Mammary epithelial cell (primary cell): ENCODE measurements at regions not wholly inside any gene's neighbourhood (a gene's known extent, or its start where the extent isn't known, plus 50 kb on each side); places are given as distances from the start of the nearest gene placed in this dataset.

Source experiments
- CTCF ChIP-seq, 2 donors: IDR thresholded peaks in 1 of 2; conservative IDR thresholded peaks in 1 of 2; 2 replicates each; pipeline ENCODE4 v1.5.1; 2011 to 2012; ENCODE audit warnings: inconsistent platforms in 2 of 2, low read length in 2 of 2, mild to moderate bottlenecking in 2 of 2, control low read depth in 1 of 2, low read depth in 1 of 2; ENCODE audit not compliant: insufficient read depth in 1 of 2; ENCODE audit errors: extremely low read depth in 1 of 2
- EZH2 ChIP-seq: IDR thresholded peaks from 2 replicates; pipeline ENCODE4 v1.6.1; 2012; ENCODE audit warnings: low read length, inconsistent platforms, borderline replicate concordance

GRCh38 chr6:14397518-14397901 is 279.9 kb downstream of the CD83 start:
- TF ChIP-seq CTCF (conservative IDR thresholded peaks at IDR 0.05 in 1 of 2, IDR thresholded peaks at IDR 0.05 in 1 of 2; ENCODE audit: extremely low read depth in 1 of 2, insufficient read depth in 1 of 2, low read depth in 1 of 2, low read length in 2 of 2) = no peak
- no peak for TF ChIP-seq EZH2
